ENCODE measurements at regions not wholly inside any gene's neighbourhood (a gene's known extent, or its start where the extent isn't known, plus 50 kb on each side); places are given as distances from the start of the nearest gene placed in this dataset.
A peak's percentile ranks its signal among the peaks of the same experiment; 100 is the strongest.
"Not testable (repeated sequence)": the region's sequence is repeated elsewhere in the genome, so short reads cannot be mapped to it uniquely, and the experiment has no call there.

GRCh38 chr10:108049668-108050067 is 885.2 kb upstream of the SORCS1 start:
- DNase-seq, result no peak

- no peak for DNase-seq
Observed at GRCh38 chr10:108048898-108049297, 884.4 kb upstream of the SORCS1 start.

GRCh38 chr10:108039821-108040584 is 875.5 kb upstream of the SORCS1 start:
- no peak for DNase-seq

GRCh38 chr10:108037061-108037460 is 872.6 kb upstream of the SORCS1 start:
- no peak for DNase-seq

DNA sequence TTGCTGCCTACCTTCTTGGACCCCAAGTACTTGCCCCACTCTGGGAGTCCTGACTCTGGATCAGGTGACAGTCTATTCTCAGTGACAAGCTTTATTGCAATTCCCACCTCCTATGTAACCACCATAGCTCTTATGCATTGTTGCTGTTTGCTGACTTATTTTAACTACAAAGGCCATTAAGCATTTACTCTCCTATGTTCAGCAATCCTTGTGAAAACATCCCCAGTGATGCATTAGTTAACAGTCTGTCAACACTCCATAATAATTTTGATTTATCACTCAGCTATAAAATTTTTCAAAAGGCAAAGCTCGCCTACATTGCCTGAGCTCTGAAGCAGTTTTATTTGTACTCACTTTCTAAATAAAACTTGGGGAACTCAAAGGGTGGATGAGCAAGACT is 871.8 kb upstream of the SORCS1 start:
- no peak for DNase-seq

DNA sequence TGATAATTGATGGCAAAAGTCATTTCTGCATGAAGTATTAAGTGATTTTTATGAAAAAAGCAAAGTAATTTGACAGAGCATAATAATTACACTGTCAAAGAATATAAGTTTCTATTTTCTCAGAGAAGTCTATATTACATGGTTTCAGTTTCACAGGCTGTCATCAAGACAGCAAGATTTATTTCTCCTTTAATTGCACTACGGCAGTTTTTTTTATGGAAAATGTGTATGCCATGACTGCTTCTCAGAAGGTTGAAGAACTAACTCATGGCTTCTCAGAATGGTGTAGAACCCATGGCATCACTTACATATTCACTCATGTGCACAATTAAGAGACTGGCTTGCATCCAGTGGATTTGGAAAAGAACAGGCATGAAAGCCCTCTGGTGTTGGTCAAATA is 870.3 kb upstream of the SORCS1 start:
- DNase-seq, result no peak

- DNase-seq, result not testable (repeated sequence)
Observed at GRCh38 chr10:108033518-108033917, 869.0 kb upstream of the SORCS1 start.

DNA sequence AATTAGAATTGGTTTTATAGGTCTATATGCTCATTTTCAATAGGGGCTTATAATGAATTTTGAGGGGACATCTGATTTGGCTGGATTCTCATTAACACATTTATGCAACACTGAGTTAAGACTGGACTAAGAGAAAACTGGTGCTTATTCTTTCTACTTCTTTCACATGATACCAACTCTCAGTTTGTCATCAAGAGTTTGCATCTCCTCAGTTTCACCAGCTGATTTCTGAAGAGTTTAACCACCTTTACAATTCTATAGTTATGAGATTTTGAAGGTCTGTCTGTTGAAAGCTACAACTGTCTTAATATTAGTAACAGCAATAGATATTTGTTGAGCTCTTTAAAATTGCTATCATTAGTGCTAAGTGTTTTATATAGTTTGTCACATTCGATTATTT is 867.0 kb upstream of the SORCS1 start:
- no peak for DNase-seq

DNA sequence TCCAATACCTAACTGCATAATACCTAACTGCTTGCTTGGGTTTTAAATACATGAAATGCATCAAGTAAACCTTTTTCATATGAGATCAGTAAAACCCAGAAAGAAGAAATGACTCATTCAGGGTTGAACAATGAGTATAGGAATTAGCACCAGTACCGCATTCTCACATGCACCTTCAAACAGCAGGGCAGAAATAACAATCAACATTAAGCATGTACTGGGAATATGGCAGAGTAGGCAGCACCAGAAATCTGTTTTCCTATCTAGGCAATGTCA is 850.3 kb upstream of the SORCS1 start:
- DNase-seq, result no peak

DNA sequence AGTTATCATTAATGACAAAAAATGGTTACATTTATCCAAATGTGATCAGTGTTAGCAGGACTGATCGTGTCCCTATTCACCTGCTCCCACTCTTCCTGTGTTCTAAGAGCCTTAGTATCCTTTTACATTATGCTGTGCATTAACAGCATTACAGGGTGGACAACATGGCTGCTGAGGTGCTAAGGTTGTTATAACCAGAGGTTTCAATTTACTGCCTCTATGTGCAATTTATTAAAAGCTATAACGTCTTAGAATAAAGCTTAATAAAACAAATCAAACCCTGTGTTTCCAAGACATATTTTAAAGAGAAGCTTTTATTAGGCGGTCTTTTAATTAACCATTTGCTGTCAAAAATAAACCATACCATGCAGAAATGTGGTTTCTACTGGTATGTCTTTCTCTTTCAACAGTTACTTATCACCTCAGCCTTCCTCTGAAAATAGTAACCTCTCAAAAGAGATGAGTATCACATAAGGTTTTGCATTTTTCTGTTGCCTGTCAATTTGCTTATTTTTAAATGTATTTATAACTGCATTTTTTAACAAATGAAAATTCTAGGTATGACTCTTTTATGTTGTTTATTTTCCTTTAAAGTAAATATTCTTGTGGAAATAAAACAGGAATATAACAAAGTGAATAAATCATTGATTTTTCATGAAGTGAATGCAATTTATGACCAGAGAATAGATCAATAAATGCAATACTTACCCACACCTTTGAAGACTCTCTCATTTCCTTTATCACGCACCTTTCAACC is 849.8 kb upstream of the SORCS1 start:
- no peak for DNase-seq

- no peak for DNase-seq
Observed at GRCh38 chr10:108005627-108006026, 841.1 kb upstream of the SORCS1 start.

- no peak for DNase-seq
Observed at GRCh38 chr10:108003576-108003975, 839.1 kb upstream of the SORCS1 start.

DNA sequence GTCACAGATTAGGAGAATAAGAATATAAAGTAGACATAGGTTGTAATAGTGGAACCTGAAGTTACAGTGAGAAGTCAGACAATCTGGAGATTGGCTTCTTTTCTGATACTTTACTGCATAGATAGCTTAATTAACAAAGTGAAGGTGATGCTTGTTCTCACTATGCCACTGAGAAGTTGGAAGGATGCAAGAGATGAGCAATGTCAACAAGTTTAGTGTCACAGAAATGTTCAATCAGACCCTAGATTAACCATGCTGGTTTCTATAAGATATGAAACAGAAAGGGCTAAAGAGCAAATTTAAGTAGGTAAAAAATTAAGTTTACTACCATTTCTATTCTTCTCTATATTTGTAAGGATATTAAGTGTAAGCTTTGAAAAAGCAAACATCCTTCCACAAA is 838.6 kb upstream of the SORCS1 start:
- no peak for DNase-seq

DNA sequence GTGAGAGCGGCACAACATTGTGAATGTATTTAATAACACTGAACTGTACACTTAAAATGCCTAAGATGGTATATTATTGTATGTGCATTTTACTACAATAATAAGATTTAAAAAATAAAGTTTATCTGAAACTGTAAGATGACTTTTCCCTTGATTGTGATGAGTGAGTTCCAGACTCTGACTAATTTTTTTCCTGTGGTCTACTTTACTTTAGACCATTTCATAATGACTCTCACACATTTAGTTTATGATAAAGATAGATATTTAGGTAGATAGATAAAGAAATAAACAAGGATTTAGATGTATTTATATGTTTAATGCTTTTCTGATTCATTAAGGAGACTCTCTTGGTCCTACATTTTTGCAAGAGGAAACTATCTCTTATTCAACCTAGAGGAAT is 835.9 kb upstream of the SORCS1 start:
- DNase-seq, result no peak

GRCh38 chr10:107994621-107995270 is 830.2 kb upstream of the SORCS1 start:
- DNase-seq, result no peak

DNA sequence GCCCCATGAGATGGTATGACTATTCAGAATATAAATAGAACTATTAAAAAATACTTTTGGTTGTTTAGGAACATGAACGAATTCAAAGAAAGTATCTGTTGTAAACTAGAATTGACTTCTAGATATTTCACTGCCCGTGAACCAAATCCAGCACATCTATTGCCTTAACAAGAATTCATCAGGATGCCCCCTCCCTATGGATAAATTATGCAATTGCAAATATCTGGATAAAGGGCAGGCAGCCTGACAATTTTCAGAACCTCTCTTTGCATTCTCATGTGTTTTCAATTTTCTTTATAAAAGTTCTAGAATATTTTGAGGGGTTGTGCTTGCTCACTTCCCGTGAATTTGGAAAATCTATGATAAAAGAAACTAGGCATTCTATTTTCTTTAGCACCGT is 822.1 kb upstream of the SORCS1 start:
- DNase-seq, result peak; percentile 40

- DNase-seq, result no peak
Observed at GRCh38 chr10:107984581-107984980, 820.1 kb upstream of the SORCS1 start.

GRCh38 chr10:107984149-107984548 is 819.6 kb upstream of the SORCS1 start:
- no peak for DNase-seq

DNA sequence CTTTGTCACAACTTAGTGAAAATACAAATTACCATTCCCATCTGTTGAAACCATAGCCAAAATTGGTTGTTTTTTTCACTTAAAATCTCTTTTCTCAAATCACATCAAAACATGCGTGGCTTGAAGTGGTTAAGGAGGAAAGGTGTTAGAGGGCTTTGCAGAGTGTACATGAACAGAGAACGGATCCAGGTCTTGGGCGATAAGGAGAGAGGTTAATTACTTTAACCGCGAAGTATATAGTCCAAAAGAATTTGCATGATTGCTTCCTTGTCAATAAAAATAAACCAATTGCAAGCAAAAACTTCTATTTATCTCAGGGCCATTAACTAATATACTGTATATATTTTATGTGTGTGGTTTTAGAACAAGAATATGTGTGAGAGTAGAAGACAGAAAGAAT is 813.9 kb upstream of the SORCS1 start:
- DNase-seq, result no peak

DNA sequence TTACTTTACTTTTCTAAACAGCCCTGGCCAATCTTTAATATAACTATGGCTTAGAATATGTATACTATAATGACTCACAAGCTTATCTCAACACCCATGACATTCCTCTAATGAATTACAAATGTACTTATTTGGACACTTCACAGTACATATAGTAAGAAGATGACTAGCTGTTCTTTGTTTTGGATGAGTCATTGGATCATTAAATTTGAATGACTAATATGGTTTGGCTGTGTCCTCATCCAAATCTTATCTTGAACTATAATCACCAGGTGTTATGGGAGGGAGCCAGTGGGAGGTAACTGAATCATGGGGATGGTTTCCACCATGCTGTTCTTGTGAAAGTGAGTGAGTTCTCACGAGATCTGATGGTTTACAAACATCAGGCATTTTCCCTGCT is 807.5 kb upstream of the SORCS1 start:
- peak; percentile 95 for DNase-seq

DNA sequence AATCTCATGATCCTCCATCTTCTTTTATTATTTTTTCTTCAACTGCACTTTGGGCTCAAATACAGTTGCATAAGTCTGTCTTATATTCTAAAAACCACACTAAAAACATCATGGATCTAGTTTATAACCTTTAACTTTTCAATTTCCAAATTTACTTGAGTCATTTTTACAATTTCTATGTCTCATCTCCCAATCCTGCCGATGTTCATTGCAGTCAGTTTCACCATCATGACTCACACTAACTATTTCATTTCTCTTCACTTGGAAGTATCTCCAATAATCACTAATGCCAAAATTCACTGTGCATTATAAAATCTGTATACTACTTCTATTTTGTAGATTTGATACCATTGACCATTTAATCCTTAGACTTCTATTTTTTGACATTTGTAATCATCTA is 806.9 kb upstream of the SORCS1 start:
- peak; percentile 92 for DNase-seq

DNA sequence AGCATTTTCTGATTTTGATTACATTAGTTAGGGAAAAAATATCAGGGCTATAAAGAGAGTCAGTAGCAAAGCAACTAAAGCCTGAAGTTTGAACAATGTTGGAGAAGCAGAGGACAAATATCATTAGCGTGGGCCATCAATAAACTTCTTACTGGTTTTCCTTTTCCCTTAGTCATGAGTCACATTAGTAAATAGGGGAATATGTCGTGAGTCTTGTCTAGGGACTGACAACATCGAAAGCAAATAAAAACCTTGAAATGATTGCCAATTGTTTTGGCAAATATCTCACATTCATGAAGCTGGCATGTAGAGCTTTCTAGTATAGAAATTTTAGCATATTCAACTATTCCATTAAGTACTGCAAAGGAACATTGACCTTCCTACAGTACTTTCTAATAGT is 806.0 kb upstream of the SORCS1 start:
- DNase-seq, result no peak

- DNase-seq, result no peak
Observed at GRCh38 chr10:107969936-107970335, 805.4 kb upstream of the SORCS1 start.

- peak; percentile 75 for DNase-seq
Observed at GRCh38 chr10:107966826-107967225, 802.3 kb upstream of the SORCS1 start.
